ENCODE measurements at regions not wholly inside any gene's neighbourhood (a gene's known extent, or its start where the extent isn't known, plus 50 kb on each side); places are given as distances from the start of the nearest gene placed in this dataset.
"Not testable (repeated sequence)": the region's sequence is repeated elsewhere in the genome, so short reads cannot be mapped to it uniquely, and the experiment has no call there.

DNA sequence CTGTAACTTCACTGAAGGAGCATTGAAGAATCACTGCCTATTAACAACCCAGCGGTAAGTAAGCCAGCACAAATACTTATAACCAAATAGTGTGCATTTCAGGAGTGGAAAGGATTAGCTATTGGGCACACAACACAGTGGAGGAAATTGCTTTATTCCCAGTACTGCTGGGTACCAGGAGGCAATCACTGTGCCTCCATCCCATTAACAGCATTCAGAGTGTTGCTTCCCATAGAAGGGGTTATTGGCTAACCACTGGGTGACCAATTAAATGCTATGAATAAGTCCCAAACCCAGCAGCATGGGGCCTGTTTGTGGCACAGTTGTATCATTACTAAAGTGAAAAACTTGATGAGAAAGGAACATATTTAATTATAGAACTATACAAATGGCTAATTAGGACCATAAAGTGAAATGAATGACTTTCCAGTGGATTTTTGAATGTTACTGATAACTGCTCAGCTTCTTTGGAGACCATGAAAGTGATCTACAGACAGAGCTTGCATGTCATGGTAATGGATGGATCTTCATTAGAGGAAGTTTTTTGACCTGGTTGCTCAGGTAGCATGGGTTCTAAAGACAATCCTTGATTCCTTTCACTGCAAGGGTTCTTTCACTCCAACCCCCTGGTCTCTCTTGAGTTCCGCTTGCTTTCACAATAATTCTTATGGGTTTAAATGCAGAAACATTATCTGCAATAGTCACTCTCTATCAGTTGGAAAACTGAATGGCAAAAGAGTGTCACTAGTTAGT, 413.3 kb upstream of the RORB start:
- no peak for DNase-seq (ENCODE audit: low read depth in 2 of 2)

DNA sequence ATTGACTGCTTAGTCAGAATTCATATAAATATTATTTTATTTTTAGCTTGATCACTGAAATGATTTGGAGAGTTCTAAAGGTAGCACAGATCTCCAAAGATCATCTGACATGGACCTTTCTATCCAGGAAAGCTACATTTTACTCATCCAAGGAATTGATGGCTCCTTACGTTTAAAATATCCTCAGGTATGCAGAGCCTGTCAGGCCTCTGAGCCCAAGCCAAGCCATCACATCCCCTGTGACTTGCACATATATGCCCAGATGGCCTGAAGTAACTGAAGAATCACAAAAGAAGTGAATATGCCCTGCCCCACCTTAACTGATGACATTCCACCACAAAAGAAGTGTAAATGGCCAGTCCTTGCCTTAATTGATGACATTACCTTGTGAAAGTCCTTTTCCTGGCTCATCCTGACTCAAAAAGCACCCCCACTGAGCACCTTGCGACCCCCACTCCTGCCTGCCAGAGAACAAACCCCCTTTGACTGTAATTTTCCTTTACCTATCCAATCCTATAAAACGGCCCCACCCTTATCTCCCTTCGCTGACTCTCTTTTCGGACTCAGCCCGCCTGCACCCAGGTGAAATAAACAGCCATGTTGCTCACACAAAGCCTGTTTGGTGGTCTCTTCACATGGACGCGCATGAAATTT, 411.6 kb upstream of the RORB start:
- not testable (repeated sequence) for DNase-seq (ENCODE audit: low read depth in 2 of 2)

DNA sequence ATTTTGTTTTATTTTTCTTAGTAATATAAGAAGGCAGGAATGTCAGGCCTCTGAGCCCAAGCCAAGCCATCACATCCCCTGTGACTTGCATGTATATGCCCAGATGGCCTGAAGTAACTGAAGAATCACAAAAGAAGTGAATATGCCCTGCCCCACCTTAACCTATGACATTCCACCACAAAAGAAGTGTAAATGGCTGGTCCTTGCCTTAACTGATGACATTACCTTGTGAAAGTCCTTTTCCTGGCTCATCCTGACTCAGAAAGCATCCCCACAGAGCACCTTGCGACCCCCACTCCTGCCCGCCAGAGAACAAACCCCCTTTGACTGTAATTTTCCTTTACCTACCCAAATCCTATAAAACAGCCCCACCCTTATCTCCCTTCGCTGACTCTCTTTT, 406.2 kb upstream of the RORB start:
- not testable (repeated sequence) for DNase-seq (ENCODE audit: low read depth in 2 of 2)

- DNase-seq (ENCODE audit: low read depth in 2 of 2): no peak
Measured at GRCh38 chr9:74092491-74092834, 404.7 kb upstream of the RORB start.

GRCh38 chr9:74094037-74094436, 403.1 kb upstream of the RORB start:
- not testable (repeated sequence) for DNase-seq (ENCODE audit: low read depth in 2 of 2)

DNA sequence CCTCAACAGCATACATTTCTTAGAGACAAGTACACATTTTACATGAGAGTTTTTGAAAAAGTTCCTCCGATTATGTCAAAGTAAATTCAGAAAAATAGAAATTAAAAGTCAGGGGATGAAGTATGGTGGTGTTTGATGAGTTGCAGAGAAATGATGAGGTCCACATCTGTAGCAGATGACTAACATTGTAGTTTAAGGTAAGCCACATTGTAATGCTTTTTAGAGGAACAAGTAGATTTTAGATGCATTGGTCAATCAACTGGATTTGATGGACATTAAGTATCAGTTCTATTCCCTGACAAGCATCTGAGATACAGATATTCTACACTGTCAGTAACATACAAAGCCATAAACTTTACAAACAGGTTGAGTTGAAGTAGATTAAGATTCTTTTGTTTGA, 402.4 kb upstream of the RORB start:
- no peak for DNase-seq (ENCODE audit: low read depth in 2 of 2)

GRCh38 chr9:74095925-74096324, 401.2 kb upstream of the RORB start:
- DNase-seq (ENCODE audit: low read depth in 2 of 2): no peak

DNA sequence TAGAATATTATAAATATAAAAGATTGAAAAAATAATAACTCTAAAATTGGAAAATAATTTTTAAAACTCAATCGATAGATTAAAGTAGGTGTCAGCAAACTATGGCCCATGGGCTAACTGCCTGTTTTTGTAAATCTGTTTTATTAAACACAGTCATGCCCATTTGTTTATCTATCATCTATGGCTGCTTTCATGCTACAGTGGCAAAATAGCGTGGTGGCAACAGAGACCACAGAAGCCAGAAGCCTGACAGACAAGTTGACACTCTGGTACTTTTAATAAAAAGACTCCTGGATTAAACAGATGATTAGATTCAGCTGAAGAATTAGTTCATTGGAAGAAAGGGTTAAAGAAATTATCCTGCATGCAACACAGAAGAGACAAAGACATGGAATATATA, 400.7 kb upstream of the RORB start:
- no peak for DNase-seq (ENCODE audit: low read depth in 2 of 2)

GRCh38 chr9:74100042-74100441, 397.1 kb upstream of the RORB start:
- DNase-seq (ENCODE audit: low read depth in 2 of 2): no peak

DNA sequence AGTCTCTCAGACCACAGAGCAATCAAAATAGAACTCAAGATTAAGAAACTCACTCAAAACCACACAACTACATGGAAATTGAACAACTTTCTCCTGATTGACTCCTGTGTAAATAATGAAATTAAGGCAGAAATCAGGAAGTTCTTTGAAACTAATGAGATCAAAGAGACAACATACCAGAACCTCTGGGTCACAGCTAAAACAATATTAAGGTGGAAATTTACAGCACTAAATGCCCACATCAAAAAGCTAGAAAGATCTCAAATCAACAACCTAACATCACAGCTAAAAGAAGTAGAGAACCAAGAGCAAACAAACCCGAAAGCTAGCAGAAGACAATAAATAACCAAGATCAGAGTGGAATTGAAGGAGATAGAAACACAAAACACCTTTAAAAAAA, 395.0 kb upstream of the RORB start:
- DNase-seq (ENCODE audit: low read depth in 2 of 2): not testable (repeated sequence)

- DNase-seq (ENCODE audit: low read depth in 2 of 2): no peak
Measured at GRCh38 chr9:74102702-74103101, 394.4 kb upstream of the RORB start.

- DNase-seq (ENCODE audit: low read depth in 2 of 2): no peak
Measured at GRCh38 chr9:74107692-74108091, 389.4 kb upstream of the RORB start.

- DNase-seq (ENCODE audit: low read depth in 2 of 2): no peak
Measured at GRCh38 chr9:74115976-74116375, 381.2 kb upstream of the RORB start.

DNA sequence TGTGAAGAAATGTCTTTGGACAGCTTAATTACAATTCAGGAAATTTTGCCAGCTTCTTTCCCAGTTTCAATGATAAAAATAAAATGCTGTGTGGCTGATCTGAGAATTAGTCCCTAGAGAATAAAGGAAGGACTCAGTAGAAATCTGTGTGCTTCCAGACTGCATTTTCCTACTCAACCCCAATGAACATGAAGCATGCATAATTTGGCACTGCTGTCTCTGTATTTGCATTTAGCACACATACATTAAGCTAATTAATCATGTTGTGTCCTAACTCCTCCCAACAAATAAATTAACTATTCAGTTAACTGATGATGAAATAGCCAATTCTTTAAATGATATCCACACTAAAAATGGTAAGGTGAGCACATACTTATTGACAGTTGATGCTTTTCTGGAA, 380.0 kb upstream of the RORB start:
- no peak for DNase-seq (ENCODE audit: low read depth in 2 of 2)

GRCh38 chr9:74117731-74118130, 379.4 kb upstream of the RORB start:
- no peak for DNase-seq (ENCODE audit: low read depth in 2 of 2)

DNA sequence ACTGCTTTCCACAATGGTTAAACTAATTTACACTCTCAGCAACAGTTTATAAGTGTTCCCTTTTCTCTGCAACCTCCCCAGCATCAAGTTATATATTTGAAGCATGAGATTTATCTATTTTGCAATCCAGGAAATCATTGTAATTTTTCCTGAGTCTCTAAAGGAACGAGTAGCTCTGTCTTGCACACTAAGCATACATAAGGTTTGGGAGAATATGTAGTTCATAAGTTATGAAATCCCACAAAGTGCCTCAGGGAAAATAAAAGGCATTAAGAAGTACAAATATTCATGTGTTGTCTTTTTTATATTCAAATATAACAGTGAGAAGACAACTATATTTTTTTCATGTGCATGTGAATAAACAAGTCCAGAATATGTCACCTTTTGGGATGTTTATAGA, 377.1 kb upstream of the RORB start:
- no peak for DNase-seq (ENCODE audit: low read depth in 2 of 2)

- DNase-seq (ENCODE audit: low read depth in 2 of 2): no peak
Measured at GRCh38 chr9:74120470-74120869, 376.7 kb upstream of the RORB start.

GRCh38 chr9:74122216-74122615, 374.9 kb upstream of the RORB start:
- DNase-seq (ENCODE audit: low read depth in 2 of 2): no peak

GRCh38 chr9:74122661-74123060, 374.5 kb upstream of the RORB start:
- no peak for DNase-seq (ENCODE audit: low read depth in 2 of 2)

DNA sequence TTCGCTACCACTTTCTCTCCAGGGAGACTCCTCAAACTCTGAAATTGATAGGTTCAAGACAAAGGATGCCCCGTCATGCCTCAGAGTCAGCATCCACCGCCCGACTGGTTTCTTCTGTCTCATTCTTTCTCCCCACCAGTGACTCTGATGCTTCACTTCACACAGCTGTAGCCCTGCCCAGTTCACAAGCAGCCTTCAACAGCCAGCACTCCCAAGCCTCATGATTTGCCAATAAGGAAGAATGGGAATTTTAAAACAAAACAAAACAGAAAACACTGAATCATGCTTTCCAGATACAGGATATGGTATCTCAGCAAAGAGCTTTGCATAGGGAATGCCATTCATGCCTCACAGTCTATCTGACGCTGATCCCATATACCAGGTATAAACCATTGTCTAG, 371.2 kb upstream of the RORB start:
- DNase-seq (ENCODE audit: low read depth in 2 of 2): no peak

DNA sequence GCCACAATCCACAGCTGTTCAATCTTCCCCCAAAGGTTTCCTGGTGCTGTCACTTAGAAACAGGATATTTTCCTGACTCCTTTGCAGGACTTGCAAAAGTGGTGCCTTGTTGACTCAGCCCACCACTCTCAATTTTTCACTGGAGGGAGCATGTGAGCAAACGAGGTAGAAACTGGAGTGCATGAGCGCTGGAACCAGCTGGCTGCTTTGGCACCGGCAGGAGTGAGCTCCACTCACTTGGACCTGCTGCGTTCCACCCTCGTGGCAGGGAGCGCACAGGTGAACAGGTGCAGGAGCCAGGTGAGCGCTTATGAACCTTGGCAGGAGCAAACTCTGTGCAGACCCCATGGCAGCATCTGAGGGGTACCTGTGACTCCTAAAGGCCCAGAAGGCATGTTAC, 364.1 kb upstream of the RORB start:
- DNase-seq (ENCODE audit: low read depth in 2 of 2): no peak

- no peak for DNase-seq (ENCODE audit: low read depth in 2 of 2)
Measured at GRCh38 chr9:74133921-74134320, 363.2 kb upstream of the RORB start.

DNA sequence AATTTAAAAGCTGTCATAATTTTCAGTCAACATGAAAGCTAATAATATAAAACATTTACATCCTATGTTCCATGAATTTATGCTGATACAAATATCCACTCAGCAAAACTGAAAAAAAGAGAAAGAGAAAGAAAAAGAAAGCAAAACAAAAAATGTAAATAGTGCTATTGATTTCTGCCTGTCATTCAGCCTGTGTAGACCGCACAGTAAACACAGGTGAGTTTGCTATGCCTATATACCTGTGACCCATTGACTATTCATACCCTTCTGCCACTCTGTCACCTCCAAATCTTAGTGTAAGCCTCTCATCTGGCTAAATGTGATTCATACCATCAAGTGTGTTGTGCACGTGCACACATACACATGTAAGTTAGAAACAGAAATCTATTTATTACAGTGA, 359.0 kb upstream of the RORB start:
- DNase-seq (ENCODE audit: low read depth in 2 of 2): no peak

DNA sequence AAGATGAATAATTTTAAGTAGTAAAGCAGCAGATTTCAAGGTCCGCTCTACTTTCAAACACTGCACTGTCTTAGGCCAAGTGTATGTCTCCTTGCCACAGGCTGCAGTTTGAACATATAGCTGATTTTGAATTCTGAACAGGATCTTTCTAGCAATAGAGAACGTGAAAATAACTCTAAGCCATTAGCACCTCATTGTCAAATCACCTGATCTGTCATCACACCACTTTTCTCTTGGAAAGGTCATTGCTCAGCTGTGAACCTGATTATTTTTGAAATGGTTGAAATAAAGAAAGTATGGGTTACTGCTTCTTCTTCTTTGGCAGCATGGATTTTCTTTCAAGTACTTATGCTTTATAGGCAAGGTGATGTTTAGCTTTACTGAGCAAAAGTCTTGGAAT, 357.0 kb upstream of the RORB start:
- DNase-seq (ENCODE audit: low read depth in 2 of 2): no peak

All from dermis microvascular lymphatic vessel endothelial cell (primary cell).